HUDEP-2 (cell line): ENCODE measurements at regions not wholly inside any gene's neighbourhood (a gene's known extent, or its start where the extent isn't known, plus 50 kb on each side); places are given as distances from the start of the nearest gene placed in this dataset.

Experiments used
- DNase-seq, 76 experiments: peaks; one replicate each; lab custom pipeline; 2025; ENCODE audit not compliant: unreplicated experiment in 76 of 76; lab: John Stamatoyannopoulos, UW

DNA sequence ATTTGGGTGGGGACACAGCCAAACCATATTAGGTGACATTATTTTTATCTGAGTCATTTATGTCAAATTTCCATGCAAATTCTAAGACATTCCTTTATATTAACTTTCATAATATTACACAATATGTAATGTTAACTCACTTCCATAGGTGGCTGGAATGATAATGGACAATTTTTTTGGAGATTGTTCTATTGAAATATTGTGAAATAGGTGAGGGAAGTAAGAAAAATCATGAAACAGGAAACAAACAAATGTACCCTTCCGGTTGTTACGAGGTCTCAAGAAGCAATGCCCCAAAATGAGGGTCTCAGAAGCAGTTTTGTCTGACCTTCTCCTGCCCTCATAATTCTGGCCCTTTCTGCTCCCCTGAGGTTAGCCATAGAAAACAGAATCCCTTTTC lies 306.5 kb downstream of the HDGFL1 start:
- DNase-seq: no peak

DNA sequence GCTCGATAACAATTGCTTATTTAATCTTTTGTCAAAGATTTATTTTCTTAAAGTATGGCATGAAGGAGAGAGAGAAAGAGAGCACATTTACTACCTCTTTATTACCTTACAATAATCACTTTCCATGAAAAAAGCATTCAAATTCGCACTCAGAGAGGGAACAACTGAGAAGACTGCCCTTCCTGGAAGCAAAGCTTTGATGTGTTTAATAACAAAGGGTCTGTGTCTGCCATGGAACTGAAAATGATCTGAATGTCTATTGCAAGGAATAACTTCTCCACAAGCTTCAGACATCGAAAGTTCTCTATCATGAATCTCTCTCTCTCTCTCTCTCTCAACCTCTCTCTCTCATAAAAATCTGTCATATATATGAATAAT lies 308.9 kb downstream of the HDGFL1 start:
- no peak for DNase-seq

DNA sequence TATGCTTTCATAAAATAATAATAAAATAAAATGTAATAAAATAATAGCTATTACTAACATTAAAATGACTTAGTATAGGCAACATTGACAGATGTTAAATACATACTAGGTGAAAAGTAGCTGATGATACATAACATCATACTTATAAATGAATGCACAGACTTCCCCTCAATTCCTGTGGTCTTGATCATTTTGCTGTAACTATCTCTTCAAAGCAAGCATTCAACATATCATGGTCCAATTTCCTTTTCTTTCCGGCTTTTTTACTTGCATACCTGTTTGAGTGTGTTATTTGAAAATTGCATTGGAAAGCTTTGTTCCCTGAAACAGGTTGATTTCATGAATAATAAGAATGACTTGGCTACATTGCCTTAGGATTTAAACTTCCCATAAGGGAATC lies 309.3 kb downstream of the HDGFL1 start:
- DNase-seq: no peak

DNA sequence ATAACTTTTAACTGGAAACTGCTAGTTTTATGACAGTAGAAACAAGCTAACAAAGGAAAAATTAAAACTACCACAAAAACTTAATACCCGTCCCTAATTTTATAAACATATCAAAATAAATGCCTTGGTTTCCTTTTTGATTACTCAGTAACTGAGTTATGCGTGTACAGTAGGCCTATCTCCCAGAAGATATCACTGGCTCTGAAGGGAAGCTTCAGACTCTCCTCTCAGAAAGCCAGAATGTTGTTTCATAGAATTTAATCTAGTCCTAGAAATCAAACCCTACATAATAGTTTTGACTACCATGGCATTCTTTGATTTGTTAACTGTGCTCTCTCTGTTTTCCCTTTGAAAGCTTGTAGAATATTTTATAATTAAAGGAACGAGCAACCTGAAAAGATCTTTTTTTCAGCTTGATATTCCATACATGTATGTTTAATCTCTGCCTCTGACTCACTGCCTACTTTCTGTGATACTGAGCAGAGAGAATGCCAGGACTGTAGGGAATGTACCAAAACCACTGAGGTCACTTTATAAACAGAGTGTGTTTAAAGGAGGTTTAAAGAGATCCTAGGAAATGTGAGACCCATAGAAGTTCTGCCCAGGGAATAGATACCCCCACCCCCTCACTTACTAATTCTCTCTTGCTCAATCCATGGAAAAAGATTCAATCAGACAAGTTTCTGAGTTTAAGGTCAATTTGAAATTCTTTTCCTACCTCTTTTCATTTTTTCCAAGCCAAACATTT lies 311.5 kb downstream of the HDGFL1 start:
- no peak for DNase-seq

DNA sequence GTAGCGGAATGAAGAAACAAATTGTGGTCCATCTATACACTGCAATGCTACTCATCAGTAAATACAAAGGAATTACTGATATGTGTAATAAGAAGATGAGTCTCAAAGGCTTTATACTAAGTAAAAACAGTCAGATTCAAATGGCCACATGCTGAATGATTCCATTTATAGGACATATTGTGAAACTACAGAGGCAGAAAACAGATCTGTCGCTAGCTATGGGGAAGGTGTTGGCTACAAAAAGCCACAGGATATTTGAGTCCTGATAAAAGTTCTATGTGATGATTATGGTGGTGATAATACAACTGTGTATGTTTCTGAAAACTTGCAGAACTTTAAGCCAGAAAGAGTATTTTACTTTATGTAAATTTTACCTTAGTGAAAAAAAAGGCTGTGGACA lies 313.2 kb downstream of the HDGFL1 start:
- no peak for DNase-seq

DNA sequence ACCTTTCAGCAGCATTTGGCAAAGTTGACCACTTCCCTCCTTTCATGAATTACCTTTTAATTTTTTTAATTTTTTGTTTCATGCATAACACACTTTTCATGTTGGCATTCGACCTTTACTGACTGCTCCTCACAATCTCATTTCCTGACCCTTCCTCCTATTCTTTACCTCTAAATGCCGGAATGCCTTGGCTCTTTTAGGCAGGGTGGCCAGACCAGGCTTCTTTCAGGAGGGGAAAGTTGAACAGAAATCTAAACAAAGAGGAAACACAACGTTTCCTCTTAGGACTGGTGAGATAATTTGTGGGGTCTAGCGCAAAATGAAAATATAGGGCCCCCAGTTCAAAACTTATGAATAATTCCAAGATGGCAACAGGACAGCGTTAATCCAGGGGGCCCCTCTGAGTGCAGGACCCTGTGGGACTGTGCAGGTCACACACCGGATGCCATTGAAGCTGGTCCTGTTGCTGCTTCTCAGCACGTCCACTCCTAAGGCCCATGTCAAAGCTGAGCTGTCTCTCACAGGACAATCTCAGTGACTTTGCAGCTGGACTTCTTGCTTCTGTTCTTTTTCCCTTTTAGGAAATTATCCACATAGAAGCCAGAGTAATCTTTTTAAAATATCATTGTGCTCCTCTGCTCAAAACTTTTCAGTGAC lies 313.8 kb downstream of the HDGFL1 start:
- no peak for DNase-seq

DNA sequence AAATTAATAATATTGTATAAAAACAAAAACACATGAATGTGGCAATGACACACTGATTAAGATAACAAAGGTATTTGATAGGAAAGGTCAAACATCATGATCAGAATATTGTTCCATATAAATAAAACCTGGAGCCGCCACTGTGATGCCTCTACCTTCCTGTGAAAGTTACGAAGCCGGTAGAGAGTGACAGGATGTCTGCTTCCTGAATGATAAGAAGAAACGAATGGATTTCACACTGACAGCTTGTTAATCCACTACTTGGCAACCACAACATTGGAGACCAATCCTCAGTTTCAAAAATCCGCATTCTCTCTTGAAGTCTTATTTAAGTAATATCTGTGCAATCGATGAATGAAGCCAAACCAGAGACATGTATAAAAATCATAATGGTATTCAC lies 315.1 kb downstream of the HDGFL1 start:
- no peak for DNase-seq

DNA sequence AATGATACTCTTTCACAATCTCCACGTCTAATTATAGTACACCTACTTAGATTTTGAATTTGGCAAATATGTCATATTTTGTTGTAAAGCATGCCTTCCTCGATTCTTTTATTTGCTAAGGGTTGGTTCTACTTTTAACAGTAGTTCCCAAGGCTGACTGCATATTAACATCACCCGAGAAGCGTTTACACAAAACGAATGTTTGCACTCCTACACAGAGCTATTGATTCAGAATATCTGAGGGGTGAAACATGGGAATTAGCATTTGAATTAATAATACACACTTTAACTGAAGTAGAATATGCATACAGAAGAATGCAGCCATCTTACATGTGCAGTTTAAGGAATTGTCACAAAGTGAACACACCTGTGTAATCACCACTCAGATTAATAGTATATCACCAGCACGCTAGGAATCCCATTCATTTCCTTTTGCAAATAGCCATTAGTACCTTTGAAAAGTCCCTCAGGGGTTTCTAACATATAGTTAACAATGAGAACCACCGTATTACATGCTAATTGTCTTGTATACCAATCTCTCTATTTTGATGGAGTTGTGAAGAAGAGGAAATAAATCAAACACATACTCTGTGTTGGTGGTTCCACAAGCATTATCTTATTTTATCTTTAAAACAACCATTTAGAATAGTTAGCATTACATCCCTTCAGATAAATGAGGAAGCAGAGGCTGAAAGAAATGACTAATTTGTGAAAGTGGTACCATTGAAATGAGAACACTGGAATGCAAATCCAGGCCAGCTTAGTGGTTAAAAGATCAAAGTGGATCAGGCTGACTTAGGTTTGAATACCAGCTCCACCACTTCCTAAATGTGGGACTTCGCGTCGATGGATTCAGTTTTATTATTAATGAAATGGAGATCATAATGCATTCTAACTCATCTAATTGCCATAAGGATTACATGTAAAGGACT lies 317.6 kb downstream of the HDGFL1 start:
- no peak for DNase-seq

DNA sequence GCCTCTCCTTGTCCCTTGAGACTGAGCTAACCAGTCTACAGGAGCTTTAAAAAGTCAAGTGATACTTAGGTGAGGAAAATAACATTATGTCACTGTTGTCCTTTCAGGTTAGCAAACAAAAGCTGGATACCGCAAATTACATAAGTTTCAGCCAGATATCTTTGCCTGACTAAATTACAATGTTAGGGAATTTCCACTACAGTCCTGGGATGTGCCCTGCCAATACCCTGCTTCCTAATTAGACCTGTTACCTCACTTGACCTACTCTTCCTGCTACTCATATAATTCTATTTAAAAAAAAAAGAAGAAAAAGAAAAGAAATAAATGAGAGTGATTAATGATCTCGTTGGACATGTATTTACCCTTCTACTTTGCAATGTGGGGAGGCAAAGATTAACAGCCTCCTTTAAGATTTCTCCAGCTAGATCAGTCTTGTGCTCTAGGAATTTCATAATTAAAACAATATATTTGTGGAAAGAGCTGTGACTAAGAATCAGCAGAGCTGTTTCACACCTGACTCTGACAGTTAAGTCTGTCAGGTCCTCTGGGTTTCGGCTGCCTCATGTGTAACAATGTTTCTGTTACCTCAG lies 318.9 kb downstream of the HDGFL1 start:
- DNase-seq: no peak

DNA sequence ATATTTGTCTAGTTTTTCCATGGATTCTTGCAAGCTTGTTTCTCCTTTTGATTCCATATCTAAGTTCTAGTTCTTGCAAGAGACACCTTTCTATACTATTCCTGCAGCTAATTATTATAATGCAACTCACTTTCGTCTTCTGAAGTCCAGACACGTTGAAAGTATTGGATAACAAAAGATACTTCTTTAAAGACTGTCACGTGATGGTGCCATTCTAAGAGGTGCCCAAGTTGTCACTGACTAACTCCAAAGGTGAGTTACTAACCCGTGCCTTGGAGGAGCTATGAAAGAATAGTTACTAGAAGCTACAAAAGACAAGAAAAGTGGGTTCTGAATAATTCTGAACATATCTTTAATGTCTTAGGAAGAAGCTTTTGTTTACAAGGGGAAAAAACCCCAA lies 322.6 kb downstream of the HDGFL1 start:
- DNase-seq: no peak

DNA sequence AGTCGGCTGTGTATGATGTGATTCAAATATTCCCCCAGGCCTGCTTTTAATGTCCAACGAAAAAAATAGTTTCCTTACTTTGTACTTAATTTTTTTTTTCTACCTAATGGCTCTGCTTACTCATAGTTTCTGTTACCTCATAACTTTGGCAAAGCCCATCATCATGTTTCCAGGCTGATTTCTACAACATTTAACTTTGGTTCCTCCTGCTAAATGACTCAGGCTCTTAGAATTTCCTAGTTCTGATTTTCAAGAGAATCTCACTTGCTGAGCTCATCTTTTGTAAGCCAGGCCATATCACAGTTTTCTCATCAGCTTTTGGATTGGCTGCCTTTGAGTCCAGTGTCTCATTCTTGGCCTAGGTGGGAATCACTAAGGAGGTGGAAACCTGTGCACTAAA lies 323.1 kb downstream of the HDGFL1 start:
- DNase-seq: no peak

DNA sequence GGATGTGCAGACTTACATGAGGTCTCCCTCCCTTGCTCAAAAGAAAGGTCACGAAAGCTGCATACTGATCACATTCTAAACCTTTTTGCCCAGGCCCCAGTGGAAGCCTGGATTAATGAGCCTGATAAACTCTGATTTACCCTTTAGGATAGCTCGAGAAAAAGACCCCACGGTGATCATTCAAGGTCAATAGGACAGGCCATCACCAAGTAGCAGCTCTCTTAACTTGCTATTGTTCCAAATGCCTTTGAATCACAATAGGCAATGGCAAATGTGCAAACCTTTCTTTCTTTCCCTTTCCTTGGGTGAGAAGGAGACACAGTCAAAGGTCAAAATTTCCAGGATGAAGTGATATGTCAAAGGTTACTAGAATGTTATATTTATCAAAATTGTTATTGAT lies 327.3 kb downstream of the HDGFL1 start:
- no peak for DNase-seq

DNA sequence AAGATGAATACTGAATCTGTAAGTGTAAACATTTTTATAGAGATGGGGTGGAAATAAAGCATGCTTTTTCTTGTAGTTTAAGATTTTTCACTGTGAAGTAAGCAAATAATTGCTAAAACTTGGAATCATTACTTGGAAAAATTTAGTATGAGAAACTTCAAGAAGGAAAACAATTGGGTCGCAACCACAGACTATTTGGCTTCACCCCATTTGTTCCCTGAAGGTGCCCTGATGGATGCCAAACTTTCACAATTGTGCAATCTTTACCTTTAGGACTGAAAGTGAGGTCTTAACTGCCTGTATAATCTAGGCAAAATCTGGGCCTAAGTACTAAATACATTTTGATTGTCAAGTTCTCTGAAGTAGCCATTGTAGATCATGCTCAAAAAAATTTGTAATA lies 330.1 kb downstream of the HDGFL1 start:
- DNase-seq: no peak

DNA sequence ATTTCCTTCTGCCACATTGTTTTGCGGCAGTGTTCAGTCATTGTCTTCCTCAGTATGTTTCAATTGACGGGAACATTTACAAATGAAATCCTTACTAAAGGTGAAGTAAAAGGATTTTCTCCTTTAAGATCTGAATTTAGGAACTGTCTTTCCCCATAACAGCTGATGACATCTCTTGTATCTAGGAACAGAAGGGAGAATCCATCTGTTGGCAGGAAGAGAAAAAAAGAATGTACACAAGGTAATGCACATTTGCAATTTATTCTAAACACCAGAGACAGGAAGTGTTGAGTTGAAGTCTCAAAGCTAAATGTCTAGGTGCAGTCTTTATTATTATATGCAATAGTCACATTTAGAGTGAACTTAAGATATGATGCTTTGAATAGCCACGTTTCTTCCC lies 334.5 kb downstream of the HDGFL1 start:
- DNase-seq: no peak

DNA sequence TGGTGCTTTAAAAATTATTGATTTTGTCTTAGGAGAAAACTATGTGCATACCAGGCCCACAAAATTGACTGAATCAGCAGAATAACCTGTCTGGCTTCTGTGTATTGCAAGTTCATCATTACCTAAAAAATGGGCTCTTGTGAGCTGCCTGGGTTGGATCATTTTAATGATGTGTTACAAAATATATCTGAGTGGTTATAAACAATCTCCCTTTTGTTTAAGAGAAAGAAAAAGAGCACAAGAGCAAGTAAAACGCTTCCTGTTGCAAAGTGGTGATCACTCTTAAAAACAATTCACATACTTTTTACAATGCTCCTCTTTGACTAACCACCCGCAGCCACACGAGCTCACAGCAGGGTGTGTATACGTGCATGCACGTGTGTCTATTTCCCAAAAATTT lies 335.1 kb downstream of the HDGFL1 start:
- DNase-seq: no peak

DNA sequence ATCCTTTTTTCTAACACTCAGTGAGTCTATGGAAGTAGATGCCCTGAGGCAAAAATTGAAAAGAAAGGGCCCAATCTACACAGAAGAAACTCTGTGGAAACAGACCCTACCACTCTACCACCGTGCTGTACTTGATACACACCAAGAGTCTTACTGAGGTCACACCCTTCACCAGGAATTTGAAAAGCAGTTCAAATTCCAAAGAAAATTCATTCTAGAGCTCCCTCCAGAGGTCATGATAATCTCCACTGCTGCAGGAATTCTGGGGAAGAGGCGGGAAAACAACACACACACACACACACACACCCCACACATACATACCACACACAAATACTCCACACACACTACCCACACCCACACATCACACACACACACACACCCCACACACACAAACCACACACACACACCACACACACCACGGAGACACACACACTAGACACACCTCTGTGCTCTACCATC lies 336.8 kb downstream of the HDGFL1 start:
- no peak for DNase-seq

DNA sequence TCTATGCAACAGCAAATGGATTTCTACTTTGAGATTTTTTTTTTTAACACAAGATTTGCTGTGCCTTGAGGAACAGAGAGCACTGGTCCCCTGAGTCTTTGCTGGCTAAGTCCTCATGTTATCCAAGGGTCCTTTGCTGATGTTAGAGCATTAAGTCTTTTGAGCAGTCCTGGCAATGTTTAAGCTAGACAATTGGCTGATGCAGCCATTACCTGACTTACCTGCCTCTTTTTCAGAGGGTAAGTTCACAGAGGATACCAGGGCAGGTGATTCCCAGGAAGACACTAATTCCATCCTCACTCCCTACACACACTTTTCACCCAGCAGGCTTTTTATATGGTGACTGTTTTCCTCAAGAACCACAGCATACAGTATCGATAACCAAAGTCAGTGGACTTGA lies 337.7 kb downstream of the HDGFL1 start:
- no peak for DNase-seq

DNA sequence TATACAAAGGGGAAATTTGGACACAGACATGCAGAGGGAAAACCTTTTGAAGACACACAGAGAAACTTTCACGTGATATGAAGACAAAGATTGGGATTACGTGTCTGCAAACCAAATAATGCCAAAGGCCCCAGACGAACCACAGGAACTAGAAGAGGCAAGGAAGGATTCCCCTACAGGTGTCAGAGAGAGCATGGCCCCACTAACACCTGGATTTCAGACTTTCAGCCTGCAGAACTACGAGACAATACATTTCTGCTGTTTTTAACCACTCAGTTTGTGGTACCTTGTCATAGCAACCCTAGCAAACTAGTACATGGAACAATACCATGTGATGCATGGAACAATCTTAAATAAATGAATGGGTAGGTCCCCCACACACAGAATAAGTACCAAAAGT lies 341.0 kb downstream of the HDGFL1 start:
- no peak for DNase-seq

DNA sequence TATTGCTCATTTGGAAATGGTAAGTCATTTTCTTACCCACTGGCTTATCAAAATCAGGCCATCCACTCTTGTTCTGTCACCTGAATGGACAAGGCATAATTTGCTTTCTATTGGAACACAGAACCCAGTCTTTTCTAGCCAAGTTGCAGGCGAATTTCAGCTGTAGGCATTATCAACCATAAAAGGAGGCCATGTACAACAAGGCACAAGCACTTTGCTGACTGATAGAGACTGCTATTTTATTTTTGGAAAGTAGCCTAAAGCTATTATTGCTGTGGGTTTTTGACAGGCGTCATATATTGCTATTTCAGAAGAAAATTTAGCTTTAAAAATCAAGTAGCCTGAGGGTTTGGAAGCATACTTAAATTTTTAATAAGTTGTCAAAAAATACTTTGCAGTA lies 344.2 kb downstream of the HDGFL1 start:
- DNase-seq: no peak

DNA sequence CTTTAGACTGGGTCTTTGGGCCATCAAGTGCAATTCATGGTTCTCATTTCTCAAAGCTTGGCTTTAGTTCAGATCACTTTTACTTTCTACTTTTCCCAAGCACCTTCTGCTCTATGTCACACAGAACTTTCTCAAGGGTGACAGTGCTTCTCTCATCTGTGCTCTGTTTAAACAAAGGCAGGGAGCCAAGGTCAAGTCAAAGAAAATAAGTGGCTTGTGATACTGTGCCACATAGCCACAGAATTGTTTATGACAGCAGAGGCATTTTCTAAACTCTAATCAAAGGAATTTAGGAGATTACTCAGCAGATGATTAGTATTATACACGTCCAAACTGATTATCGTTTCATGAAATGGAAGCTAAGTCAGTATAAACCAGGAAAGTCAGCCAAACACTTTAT lies 348.0 kb downstream of the HDGFL1 start:
- DNase-seq: no peak

DNA sequence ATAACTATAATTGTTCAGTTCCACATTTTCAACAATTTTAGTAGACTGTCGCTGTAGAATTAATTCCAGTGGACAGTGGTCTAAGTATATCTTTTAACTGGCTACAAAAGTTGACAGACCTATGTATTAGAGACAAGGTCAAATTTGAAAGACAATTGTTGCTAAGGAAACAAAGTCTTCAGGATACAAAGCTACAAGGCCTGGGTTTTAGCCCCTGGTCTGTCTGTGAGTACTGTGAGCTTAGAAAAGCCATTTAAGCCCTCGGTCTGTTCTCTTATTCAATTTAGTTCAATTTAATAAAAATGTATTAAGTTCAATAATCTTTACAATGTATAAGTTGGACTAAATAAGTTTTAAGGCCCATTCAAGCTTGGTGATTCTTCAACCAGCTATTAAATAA lies 352.5 kb downstream of the HDGFL1 start:
- DNase-seq: no peak
